ENCODE measurements at regions not wholly inside any gene's neighbourhood (a gene's known extent, or its start where the extent isn't known, plus 50 kb on each side); places are given as distances from the start of the nearest gene placed in this dataset.

GRCh38 chr5:102596951-102597350 lies 98.2 kb upstream of the SLCO6A1 start:
- no peak for DNase-seq
- ATAC-seq = no peak
- TF ChIP-seq CTCF (IDR thresholded peaks at IDR 0.05) = no peak

GRCh38 chr5:102599289-102599688 lies 100.5 kb upstream of the SLCO6A1 start:
- ATAC-seq = no peak

More at GRCh38 chr5:102596951-102597350, 98.2 kb upstream of the SLCO6A1 start:
- FAIRE-seq = no peak
- Histone ChIP-seq H3K4me1 (no peaks in the 10 kb centered on the region), H3K4me3 (no peak overlapping the region), H3K27me3 (no peaks in the 10 kb centered on the region), H3K9me3 (no peaks in the 10 kb centered on the region), H3K27ac (no peak overlapping the region), H3K36me3 (no peaks in the 10 kb centered on the region)
- 94 to 98% methylated on average over 1 of the region's 1 CpG for WGBS, 2 donors
- intact Hi-C loops (cut with DNase I) = no loop called here

GRCh38 chr5:102600964-102601363 lies 102.2 kb upstream of the SLCO6A1 start:
- H3K9me3 ChIP-seq = no peaks in the 10 kb centered on the region
- 83% methylated on average over 3 of the region's 3 CpGs for WGBS, 2 donors
- H3K27me3 ChIP-seq = no peaks in the 10 kb centered on the region
- H3K27ac ChIP-seq = no peak overlapping the region
- no peaks in the 10 kb centered on the region for H3K4me1 ChIP-seq
- intact Hi-C loops (cut with DNase I) = no loop called here
- no peaks in the 10 kb centered on the region for H3K36me3 ChIP-seq
- no peak for DNase-seq
- no peak for ATAC-seq
- H3K4me3 ChIP-seq = no peak overlapping the region
- no peak for TF ChIP-seq CTCF (IDR thresholded peaks at IDR 0.05)
- FAIRE-seq = no peak

More at GRCh38 chr5:102599289-102599688, 100.5 kb upstream of the SLCO6A1 start:
- no peak overlapping the region for H3K4me3 ChIP-seq
- WGBS, 2 donors = 90 to 93% methylated on average over 2 of the region's 2 CpGs
- no peaks in the 10 kb centered on the region for H3K36me3 ChIP-seq
- H3K27ac ChIP-seq = no peak overlapping the region
- TF ChIP-seq CTCF (IDR thresholded peaks at IDR 0.05) = no peak
- intact Hi-C loops (cut with DNase I) = no loop called here
- no peaks in the 10 kb centered on the region for H3K4me1 ChIP-seq
- DNase-seq = no peak
- no peaks in the 10 kb centered on the region for H3K27me3 ChIP-seq
- no peak for FAIRE-seq
- H3K9me3 ChIP-seq = no peaks in the 10 kb centered on the region

GRCh38 chr5:102603670-102604069 lies 104.9 kb upstream of the SLCO6A1 start:
- Histone ChIP-seq H3K4me3 (no peak overlapping the region), H3K9me3 (no peaks in the 10 kb centered on the region), H3K4me1 (peaks cover 0 to 4% (median 2%) of the 10 kb centered on the region in 3 donors), H3K27ac (no peak overlapping the region), H3K36me3 (no peaks in the 10 kb centered on the region), H3K27me3 (no peaks in the 10 kb centered on the region)
- FAIRE-seq = no peak
- intact Hi-C loops (cut with DNase I) = no loop called here
- no peak for DNase-seq
- no peak for ATAC-seq
- TF ChIP-seq CTCF (IDR thresholded peaks at IDR 0.05) = no peak

GRCh38 chr5:102608414-102608813 lies 109.6 kb upstream of the SLCO6A1 start:
- intact Hi-C loops (cut with DNase I) = no loop called here
- 25 to 37% methylated on average over 4 of the region's 4 CpGs for WGBS, 2 donors
- ATAC-seq = peak; percentile 37 to 89 (median 58)
- Histone ChIP-seq H3K36me3 (no peaks in the 10 kb centered on the region), H3K9me3 (no peaks in the 10 kb centered on the region), H3K27ac (no peak overlapping the region), H3K4me3 (no peak overlapping the region), H3K4me1 (peaks cover 0 to 5% (median 5%) of the 10 kb centered on the region in 3 donors), H3K27me3 (no peaks in the 10 kb centered on the region)
- no peak for TF ChIP-seq CTCF (IDR thresholded peaks at IDR 0.05)
- DNase-seq = no peak
- no peak for FAIRE-seq

Data from pancreas (tissue), 10 donors.